ENCODE measurements at regions not wholly inside any gene's neighbourhood (a gene's known extent, or its start where the extent isn't known, plus 50 kb on each side); places are given as distances from the start of the nearest gene placed in this dataset.

- TF ChIP-seq, protein P1, sequence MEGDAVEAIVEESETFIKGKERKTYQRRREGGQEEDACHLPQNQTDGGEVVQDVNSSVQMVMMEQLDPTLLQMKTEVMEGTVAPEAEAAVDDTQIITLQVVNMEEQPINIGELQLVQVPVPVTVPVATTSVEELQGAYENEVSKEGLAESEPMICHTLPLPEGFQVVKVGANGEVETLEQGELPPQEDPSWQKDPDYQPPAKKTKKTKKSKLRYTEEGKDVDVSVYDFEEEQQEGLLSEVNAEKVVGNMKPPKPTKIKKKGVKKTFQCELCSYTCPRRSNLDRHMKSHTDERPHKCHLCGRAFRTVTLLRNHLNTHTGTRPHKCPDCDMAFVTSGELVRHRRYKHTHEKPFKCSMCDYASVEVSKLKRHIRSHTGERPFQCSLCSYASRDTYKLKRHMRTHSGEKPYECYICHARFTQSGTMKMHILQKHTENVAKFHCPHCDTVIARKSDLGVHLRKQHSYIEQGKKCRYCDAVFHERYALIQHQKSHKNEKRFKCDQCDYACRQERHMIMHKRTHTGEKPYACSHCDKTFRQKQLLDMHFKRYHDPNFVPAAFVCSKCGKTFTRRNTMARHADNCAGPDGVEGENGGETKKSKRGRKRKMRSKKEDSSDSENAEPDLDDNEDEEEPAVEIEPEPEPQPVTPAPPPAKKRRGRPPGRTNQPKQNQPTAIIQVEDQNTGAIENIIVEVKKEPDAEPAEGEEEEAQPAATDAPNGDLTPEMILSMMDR (IDR thresholded peaks at IDR 0.05; ENCODE audit: extremely low read depth in 1 of 2, insufficient read depth in 1 of 2, low read depth in 1 of 2, low read length in 2 of 2) = no peak
- TF ChIP-seq POLR2A (IDR thresholded peaks at IDR 0.05; ENCODE audit: low read depth, low read length) = no peak
- TF ChIP-seq JUN (IDR thresholded peaks at IDR 0.05; ENCODE audit: borderline replicate concordance, insufficient read depth, insufficient read length, low read depth) = no peak
- TF ChIP-seq POLR2AphosphoS5 (IDR thresholded peaks at IDR 0.05; ENCODE audit: insufficient read depth, low read depth, low read length) = no peak
- TF ChIP-seq EZH2 (IDR thresholded peaks at IDR 0.05; ENCODE audit: borderline replicate concordance, low read depth, low read length, severe bottlenecking) = no peak
- no peak for TF ChIP-seq GATA2 (IDR thresholded peaks at IDR 0.05; ENCODE audit: insufficient read depth, insufficient read length, low read depth, low read length)
- TF ChIP-seq, protein P2, sequence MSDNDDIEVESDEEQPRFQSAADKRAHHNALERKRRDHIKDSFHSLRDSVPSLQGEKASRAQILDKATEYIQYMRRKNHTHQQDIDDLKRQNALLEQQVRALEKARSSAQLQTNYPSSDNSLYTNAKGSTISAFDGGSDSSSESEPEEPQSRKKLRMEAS (IDR thresholded peaks at IDR 0.05; ENCODE audit: insufficient read depth, insufficient read length) = no peak
- no peak for TF ChIP-seq MYC (IDR thresholded peaks at IDR 0.05; ENCODE audit: low read depth, low read length)
- TF ChIP-seq FOS (IDR thresholded peaks at IDR 0.05; ENCODE audit: borderline replicate concordance, insufficient read depth, low read length) = no peak
These were observed 1361.9 kb upstream of the ADGRL3 start for GRCh38 chr4:59838236-59838635.
